ENCODE measurements at regions not wholly inside any gene's neighbourhood (a gene's known extent, or its start where the extent isn't known, plus 50 kb on each side); places are given as distances from the start of the nearest gene placed in this dataset.

- Histone ChIP-seq H3K9me3 (no peaks in the 10 kb centered on the region), H3K27me3 (no peaks in the 10 kb centered on the region), H3K4me3 (no peak overlapping the region), H3K27ac (no peak overlapping the region), H3K36me3 (no peaks in the 10 kb centered on the region), H3K4me1 (no peaks in the 10 kb centered on the region)
- TF ChIP-seq, protein P1, sequence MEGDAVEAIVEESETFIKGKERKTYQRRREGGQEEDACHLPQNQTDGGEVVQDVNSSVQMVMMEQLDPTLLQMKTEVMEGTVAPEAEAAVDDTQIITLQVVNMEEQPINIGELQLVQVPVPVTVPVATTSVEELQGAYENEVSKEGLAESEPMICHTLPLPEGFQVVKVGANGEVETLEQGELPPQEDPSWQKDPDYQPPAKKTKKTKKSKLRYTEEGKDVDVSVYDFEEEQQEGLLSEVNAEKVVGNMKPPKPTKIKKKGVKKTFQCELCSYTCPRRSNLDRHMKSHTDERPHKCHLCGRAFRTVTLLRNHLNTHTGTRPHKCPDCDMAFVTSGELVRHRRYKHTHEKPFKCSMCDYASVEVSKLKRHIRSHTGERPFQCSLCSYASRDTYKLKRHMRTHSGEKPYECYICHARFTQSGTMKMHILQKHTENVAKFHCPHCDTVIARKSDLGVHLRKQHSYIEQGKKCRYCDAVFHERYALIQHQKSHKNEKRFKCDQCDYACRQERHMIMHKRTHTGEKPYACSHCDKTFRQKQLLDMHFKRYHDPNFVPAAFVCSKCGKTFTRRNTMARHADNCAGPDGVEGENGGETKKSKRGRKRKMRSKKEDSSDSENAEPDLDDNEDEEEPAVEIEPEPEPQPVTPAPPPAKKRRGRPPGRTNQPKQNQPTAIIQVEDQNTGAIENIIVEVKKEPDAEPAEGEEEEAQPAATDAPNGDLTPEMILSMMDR (IDR thresholded peaks at IDR 0.05): no peak
- ATAC-seq (no peak), DNase-seq (no peak)
- intact Hi-C loops (cut with DNase I): no loop called here
These were observed 545.7 kb downstream of the MCTP2 start for GRCh38 chr15:94777037-94777436.

GRCh38 chr15:94778840-94779239 is 547.5 kb downstream of the MCTP2 start:
- Histone ChIP-seq H3K36me3 (no peaks in the 10 kb centered on the region), H3K27ac (no peak overlapping the region), H3K4me3 (no peak overlapping the region), H3K4me1 (no peaks in the 10 kb centered on the region), H3K9me3 (no peaks in the 10 kb centered on the region), H3K27me3 (no peaks in the 10 kb centered on the region)
- ATAC-seq: no peak
- intact Hi-C loops (cut with DNase I): no loop called here
- TF ChIP-seq, protein P1 (IDR thresholded peaks at IDR 0.05): no peak
- no peak for DNase-seq

- ATAC-seq: no peak
- TF ChIP-seq, protein P1 (IDR thresholded peaks at IDR 0.05): no peak
- no peaks in the 10 kb centered on the region for H3K4me1 ChIP-seq
- H3K27me3 ChIP-seq: no peaks in the 10 kb centered on the region
- H3K36me3 ChIP-seq: no peaks in the 10 kb centered on the region
- DNase-seq: no peak
- no peaks in the 10 kb centered on the region for H3K9me3 ChIP-seq
- H3K27ac ChIP-seq: no peak overlapping the region
- intact Hi-C loops (cut with DNase I): no loop called here
- no peak overlapping the region for H3K4me3 ChIP-seq
These were observed 548.8 kb downstream of the MCTP2 start for GRCh38 chr15:94780166-94780565.

DNA sequence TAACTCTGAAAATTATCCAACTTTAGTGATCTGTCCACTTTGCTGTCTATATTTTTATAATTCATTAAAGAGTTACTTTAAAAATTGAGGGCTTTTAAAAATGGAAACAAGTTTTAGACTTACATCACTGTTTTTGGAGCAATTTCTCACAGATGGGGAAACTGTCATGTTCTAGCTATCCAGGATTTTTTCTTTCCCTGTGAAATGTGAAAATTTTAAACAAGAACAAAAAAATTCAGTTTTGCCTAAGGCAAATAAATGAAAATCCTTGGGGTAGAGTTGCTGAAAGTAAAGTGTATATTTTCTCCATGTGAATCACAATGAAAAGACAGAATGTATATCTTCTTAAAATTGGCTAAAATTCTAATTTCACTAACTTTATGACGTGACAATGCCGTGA is 553.7 kb downstream of the MCTP2 start:
- intact Hi-C loops (cut with DNase I): no loop called here
- no peaks in the 10 kb centered on the region for H3K36me3 ChIP-seq
- H3K27me3 ChIP-seq: no peaks in the 10 kb centered on the region
- ATAC-seq (no peak), DNase-seq (no peak)
- H3K27ac ChIP-seq: no peak overlapping the region
- H3K4me1 ChIP-seq: no peaks in the 10 kb centered on the region
- no peaks in the 10 kb centered on the region for H3K9me3 ChIP-seq
- TF ChIP-seq, protein P1 (IDR thresholded peaks at IDR 0.05): no peak
- H3K4me3 ChIP-seq: no peak overlapping the region

DNA sequence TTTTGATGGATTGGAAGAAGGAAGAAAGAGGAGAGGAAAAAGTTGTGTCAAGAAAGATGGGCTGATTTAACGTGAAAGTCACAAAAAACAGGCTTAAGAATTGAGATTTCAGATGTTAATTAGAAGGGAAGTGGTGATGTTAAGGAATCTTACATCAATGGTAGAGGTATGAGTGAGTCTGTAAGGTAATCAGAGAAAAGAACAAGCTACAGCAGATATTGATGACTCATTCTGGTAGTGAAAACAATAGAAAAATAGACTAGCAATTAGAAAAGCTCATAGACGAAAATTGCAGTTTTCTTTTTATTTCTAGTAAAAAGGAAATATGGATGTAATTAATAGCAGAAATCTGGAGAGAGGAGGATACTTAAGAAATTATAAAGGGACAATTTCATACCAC is 559.6 kb downstream of the MCTP2 start:
- DNase-seq (no peak), ATAC-seq (no peak)
- H3K9me3 ChIP-seq: no peaks in the 10 kb centered on the region
- no peaks in the 10 kb centered on the region for H3K4me1 ChIP-seq
- TF ChIP-seq, protein P1 (IDR thresholded peaks at IDR 0.05): no peak
- H3K4me3 ChIP-seq: no peak overlapping the region
- H3K27ac ChIP-seq: no peak overlapping the region
- intact Hi-C loops (cut with DNase I): no loop called here
- no peaks in the 10 kb centered on the region for H3K36me3 ChIP-seq
- H3K27me3 ChIP-seq: no peaks in the 10 kb centered on the region

DNA sequence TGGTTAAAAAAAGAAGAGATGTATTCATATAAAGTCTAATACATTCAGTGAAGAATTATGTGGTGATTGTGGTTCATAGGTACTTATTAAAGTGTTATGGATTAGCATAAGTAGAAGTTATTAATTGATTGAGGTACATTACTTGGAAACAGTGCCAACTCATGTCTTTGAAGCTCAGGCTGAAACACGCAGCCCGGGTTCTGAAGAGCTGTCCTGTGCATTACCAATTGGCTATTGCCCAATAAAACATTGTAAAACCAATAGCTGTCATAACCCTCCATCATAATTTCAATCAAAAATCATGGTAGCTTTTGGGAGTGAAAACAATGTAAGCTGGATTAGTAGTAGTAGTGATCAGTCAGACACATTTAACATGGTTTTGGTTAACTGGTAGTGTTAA is 560.1 kb downstream of the MCTP2 start:
- no peaks in the 10 kb centered on the region for H3K36me3 ChIP-seq
- no peak overlapping the region for H3K4me3 ChIP-seq
- TF ChIP-seq, protein P1 (IDR thresholded peaks at IDR 0.05): no peak
- no peak overlapping the region for H3K27ac ChIP-seq
- DNase-seq (no peak), ATAC-seq (no peak)
- intact Hi-C loops (cut with DNase I): no loop called here
- no peaks in the 10 kb centered on the region for H3K9me3 ChIP-seq
- H3K27me3 ChIP-seq: no peaks in the 10 kb centered on the region
- H3K4me1 ChIP-seq: no peaks in the 10 kb centered on the region
